Central memory CD8-positive, alpha-beta T cell (primary cell): ENCODE measurements at regions not wholly inside any gene's neighbourhood (a gene's known extent, or its start where the extent isn't known, plus 50 kb on each side); places are given as distances from the start of the nearest gene placed in this dataset.

Source experiments
- ATAC-seq: fragments of 150-1000 bp; cut with Tn5 transposase; replicated peaks from 2 replicates; pipeline ENCODE4 v1.10.0; 2022; ENCODE audit warnings: mild to moderate bottlenecking, moderate FRiP score, moderate number of reproducible peaks; ENCODE audit not compliant: poor library complexity, severe bottlenecking; ENCODE audit errors: extremely low read depth
- DNase-seq, 2 donors: peaks; one replicate each; pipeline ENCODE4 v3.0.0; 2021; ENCODE audit warnings: low spot score in 2 of 2
- H3K27ac Mint-ChIP-seq: one replicate; pipeline ENCODE4 v1.8.0; 2022; ENCODE audit warnings: low read depth, mild to moderate bottlenecking, moderate library complexity, mixed read lengths
- H3K27me3 Mint-ChIP-seq: one replicate; pipeline ENCODE4 v1.8.0; 2022; ENCODE audit warnings: mixed read lengths
- H3K36me3 Mint-ChIP-seq: one replicate; pipeline ENCODE4 v1.8.0; 2022; ENCODE audit warnings: mild to moderate bottlenecking, moderate library complexity, mixed read lengths; ENCODE audit not compliant: insufficient read depth
- H3K4me1 Mint-ChIP-seq: one replicate; pipeline ENCODE4 v1.8.0; 2022; ENCODE audit warnings: mixed read lengths
- H3K4me3 Mint-ChIP-seq: one replicate; pipeline ENCODE4 v1.8.0; 2022; ENCODE audit warnings: mild to moderate bottlenecking, moderate library complexity, mixed read lengths
- H3K9me3 Mint-ChIP-seq: one replicate; pipeline ENCODE4 v1.8.0; 2022; ENCODE audit warnings: mixed read lengths

DNA sequence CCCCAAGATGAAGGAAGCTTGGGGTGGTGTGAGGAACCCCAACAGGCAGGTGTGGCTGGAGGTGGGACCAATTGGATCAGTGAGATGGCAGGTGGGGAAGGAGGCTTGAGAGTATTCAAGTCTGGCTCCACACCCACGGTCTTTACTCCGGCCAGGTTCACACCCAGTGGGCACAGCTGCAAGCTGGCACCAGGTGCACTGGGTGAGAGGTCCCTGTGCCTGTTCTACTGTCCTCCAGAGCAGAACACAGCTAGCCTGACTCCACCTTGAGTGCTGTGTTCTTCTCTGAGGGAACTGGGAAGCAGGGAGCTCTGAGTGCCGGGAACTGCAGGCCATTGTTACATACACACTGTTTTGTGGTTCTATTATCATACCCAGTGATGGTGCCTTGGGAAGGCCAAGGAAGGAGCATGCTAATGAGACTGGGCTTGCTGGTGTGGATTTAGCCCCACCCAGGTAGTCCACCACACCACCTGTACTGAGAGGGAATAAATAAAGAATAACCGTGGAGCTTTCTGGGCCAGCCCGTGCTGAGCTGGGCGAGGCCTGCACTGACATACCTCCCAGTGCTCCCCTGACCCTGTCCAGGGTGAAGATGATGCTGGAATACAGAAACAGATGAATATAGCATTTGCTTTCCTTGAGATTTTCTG is 93.4 kb downstream of the ABHD5 start:
- peaks cover 5% of the 10 kb centered on the region for H3K4me1 Mint-ChIP-seq

DNA sequence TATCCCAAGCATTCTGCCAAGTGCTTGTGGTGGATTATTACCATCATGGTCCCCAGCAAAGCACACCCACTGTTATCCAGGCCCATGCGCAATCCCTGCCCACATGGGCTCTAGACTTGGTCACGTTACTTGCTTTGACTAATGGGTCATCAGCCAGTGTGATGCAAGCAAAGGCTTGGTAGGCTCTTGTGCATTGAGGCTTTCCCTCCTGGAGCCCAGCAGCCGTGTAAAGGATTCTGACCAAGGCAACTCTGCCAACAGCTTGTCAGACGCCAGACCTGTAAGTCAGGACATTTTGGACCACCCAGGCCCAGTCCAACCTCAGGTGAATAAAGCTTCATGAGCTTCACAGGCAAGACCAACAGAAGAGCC is 93.9 kb downstream of the ABHD5 start:
- peaks cover 19% of the 10 kb centered on the region for H3K27me3 Mint-ChIP-seq
- DNase-seq: no peak
- no peaks in the 10 kb centered on the region for H3K9me3 Mint-ChIP-seq
- no peaks in the 10 kb centered on the region for H3K36me3 Mint-ChIP-seq
- no peak for ATAC-seq
- H3K4me1 Mint-ChIP-seq: peaks cover 5% of the 10 kb centered on the region
- no peak overlapping the region for H3K4me3 Mint-ChIP-seq
- no peak overlapping the region for H3K27ac Mint-ChIP-seq

More for the DNA sequence above, 93.4 kb downstream of the ABHD5 start:
- DNase-seq (no peak), ATAC-seq (no peak)
- Mint-ChIP-seq H3K27ac (no peak overlapping the region), H3K36me3 (no peaks in the 10 kb centered on the region), H3K4me3 (no peak overlapping the region), H3K27me3 (peaks cover 14% of the 10 kb centered on the region), H3K9me3 (no peaks in the 10 kb centered on the region)

DNA sequence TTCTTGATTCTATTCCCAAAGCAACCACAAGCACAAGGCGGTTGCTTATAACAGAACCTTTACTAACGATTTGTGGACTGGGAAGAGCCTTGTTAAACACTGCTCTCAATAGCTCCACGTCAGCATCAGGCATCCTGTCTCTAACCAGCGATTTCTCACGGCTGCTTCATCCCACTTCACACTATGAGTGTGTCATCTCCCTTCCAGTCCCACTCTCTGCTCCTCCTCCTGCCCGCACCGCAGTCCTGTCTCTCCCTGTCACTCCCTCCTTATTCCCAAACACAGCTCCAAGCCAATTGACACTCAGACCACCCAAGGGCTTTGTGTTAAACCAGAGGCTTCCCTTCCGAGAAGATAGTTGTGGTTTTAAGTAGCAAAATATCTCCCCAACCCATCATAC is 94.8 kb downstream of the ABHD5 start:
- no peak overlapping the region for H3K27ac Mint-ChIP-seq
- H3K4me1 Mint-ChIP-seq: peaks cover 5% of the 10 kb centered on the region
- no peaks in the 10 kb centered on the region for H3K36me3 Mint-ChIP-seq
- ATAC-seq (no peak), DNase-seq (no peak)
- H3K27me3 Mint-ChIP-seq: peaks cover 28% of the 10 kb centered on the region
- H3K9me3 Mint-ChIP-seq: no peaks in the 10 kb centered on the region
- H3K4me3 Mint-ChIP-seq: no peak overlapping the region

DNA sequence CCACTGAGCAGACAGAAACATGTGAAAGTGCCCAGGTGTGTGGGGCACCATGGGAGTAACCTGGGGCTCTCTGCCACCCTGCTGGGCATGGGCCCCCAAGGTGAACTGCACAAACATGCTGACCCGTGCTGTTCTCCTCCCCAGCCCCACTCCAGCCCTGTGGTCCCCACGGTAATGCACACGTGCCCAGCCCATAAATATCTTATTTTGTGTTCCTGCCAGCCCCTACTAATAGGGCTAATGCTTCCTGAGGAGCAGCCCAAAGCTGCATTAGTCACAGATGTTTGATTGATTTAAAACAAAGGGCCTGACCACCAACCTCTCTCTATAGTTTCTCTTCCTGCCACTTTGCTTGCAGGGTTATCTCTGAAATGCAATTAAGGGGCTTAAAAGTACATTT is 95.4 kb downstream of the ABHD5 start:
- Mint-ChIP-seq H3K4me1 (peaks cover 5% of the 10 kb centered on the region), H3K9me3 (no peaks in the 10 kb centered on the region), H3K27ac (no peak overlapping the region), H3K27me3 (peaks cover 34% of the 10 kb centered on the region), H3K4me3 (no peak overlapping the region), H3K36me3 (no peaks in the 10 kb centered on the region)
- ATAC-seq: no peak
- DNase-seq: no peak

DNA sequence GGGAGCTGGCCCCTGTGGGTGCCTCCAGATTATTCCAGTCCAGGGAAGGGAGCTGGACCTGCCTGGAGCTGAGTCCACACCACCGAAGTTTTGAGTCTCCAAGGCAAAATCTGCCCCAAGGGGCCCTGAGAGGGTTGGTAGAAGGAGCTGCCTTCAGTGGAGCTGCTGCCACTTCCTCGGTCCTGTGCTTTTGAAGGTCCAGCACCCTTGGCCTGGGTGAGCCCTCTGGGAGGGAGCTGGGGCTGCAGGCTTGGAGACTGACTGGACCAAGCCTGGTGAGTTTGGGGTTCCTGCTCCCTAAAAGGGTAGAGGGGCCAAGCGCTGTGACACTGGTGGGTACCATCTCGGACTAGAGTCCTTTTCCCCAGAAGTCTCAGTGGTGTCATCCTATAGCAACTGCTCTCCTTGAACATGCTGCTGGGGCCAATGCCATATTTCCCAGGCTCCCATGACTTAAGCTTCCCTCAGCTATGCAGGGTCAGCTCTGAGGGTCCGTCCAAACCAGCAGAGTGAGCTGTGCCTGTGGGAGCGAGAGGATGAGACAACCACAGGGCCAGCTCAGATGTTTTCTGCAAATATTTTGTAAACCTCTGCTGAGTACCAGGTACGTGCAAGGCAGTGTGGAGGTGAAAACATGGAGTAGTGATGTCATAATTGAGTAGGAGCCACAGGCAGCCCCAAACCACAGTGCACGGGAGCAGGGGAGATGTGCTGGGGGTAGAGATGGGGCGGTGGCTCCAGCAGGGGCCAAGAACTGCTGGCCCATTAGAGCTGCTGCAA is 96.0 kb downstream of the ABHD5 start:
- H3K4me1 Mint-ChIP-seq: peaks cover 5% of the 10 kb centered on the region
- ATAC-seq (no peak), DNase-seq (no peak)
- H3K27me3 Mint-ChIP-seq: peaks cover 40% of the 10 kb centered on the region
- H3K9me3 Mint-ChIP-seq: no peaks in the 10 kb centered on the region
- no peak overlapping the region for H3K4me3 Mint-ChIP-seq
- no peak overlapping the region for H3K27ac Mint-ChIP-seq
- H3K36me3 Mint-ChIP-seq: no peaks in the 10 kb centered on the region

DNA sequence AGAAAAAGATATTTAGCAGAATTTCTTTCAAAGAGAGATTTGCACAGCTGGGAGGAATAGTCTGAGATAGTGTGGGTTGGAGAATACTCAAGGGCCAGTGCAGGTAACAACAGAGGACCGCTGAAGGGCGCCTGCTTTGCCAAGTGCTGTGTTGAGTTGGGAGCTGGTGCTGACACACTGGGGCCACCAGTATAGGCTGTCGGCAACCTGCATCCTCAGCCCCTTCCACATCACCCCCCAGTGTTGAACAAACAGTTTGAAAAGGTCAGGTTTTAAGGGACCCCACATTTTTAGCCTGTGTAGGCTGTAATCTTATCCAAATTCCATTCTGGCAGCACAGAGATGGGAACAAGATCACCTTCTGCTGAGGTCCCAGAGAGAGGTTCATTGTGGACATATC is 96.6 kb downstream of the ABHD5 start:
- ATAC-seq (no peak), DNase-seq (no peak)
- Mint-ChIP-seq H3K36me3 (no peaks in the 10 kb centered on the region), H3K4me1 (peaks cover 5% of the 10 kb centered on the region), H3K4me3 (no peak overlapping the region), H3K27ac (no peak overlapping the region), H3K9me3 (no peaks in the 10 kb centered on the region), H3K27me3 (peaks cover 42% of the 10 kb centered on the region)

DNA sequence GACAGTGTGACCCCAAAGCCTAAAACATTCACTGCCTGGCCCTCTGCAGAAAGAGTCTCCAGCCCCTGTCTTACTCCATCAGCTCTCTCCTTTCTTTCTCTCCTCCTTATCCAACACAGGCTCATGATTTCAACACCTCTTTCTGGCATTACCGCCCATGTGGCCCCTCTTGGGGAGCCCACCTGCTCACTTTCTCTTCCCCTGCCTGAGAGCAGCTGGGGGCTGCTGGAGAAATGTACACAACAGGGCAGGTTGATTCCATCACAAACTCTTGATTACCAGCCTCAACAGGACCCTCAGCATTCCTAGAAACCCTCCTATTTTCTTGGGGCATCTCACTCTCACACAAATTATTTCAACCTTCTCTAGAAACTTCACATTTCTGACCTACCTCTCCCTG is 98.3 kb downstream of the ABHD5 start:
- Mint-ChIP-seq H3K4me1 (peaks cover 5% of the 10 kb centered on the region), H3K36me3 (peaks cover 1% of the 10 kb centered on the region), H3K4me3 (no peak overlapping the region), H3K9me3 (no peaks in the 10 kb centered on the region), H3K27me3 (peaks cover 54% of the 10 kb centered on the region), H3K27ac (no peak overlapping the region)
- ATAC-seq (no peak), DNase-seq (no peak)

DNA sequence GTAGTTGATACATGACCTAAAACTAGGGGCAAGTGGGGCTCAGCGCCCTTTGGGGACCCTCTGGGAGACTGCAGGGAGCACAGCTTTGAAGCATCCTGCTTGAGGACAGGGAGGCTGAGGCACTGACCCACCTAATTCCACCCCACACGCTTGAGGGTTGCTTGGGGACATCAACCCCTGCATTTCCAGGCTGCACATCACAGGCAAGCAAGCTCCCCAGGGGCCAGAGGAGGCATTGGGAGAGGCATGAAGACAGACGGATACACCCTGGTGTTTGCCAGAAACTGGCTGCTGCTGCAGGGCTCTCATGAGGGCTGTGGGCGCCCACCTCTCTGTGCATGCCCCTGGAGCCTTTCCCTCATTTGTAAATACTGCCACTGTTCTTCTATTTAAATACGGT is 99.3 kb downstream of the ABHD5 start:
- Mint-ChIP-seq H3K4me1 (peaks cover 5% of the 10 kb centered on the region), H3K9me3 (no peaks in the 10 kb centered on the region), H3K27ac (no peak overlapping the region), H3K27me3 (peaks cover 64% of the 10 kb centered on the region), H3K4me3 (no peak overlapping the region), H3K36me3 (peaks cover 1% of the 10 kb centered on the region)
- ATAC-seq (no peak), DNase-seq (no peak)

DNA sequence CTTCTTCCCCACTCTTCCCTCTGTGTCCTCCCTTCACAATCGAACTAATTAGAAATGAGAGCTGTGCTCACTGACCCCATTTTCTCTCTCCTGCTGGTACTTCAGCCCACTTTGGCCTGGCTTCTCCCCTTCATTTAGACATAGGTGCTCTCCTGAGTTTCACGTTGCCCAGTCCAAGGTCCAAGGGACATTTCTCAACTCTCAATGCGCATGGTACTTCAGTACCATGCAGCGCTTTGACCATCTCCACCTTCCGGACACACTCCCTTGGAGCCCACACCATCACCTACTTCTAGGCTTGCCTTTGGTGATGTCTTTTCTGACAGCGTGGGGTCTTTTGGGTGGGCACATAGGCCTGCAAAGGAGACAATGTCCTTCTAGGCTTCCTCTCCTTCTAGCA is 99.7 kb downstream of the ABHD5 start:
- DNase-seq: no peak
- H3K27me3 Mint-ChIP-seq: peaks cover 69% of the 10 kb centered on the region
- peaks cover 4% of the 10 kb centered on the region for H3K4me1 Mint-ChIP-seq
- H3K9me3 Mint-ChIP-seq: no peaks in the 10 kb centered on the region
- H3K4me3 Mint-ChIP-seq: no peak overlapping the region
- no peak for ATAC-seq
- peaks cover 1% of the 10 kb centered on the region for H3K36me3 Mint-ChIP-seq
- no peak overlapping the region for H3K27ac Mint-ChIP-seq

DNA sequence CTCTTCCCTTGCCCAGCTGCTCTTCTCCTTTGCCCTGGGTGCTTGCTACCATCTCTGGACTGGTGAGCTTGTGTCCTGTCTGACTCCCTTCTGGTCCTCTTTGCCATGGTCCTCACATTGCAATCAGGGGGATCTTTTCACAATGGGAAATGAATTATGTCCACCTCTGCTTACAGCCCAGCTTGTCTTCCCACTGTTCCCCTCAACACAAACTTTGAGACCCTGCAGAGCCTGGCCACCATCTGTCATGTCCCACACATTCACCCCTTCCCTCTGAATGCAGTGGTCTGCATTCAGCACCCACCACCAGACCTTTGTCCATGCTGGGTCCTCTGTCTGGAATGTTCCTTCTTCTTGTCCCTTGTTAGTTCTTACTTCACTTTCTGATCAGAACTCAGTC is 100.5 kb downstream of the ABHD5 start:
- ATAC-seq: no peak

DNA sequence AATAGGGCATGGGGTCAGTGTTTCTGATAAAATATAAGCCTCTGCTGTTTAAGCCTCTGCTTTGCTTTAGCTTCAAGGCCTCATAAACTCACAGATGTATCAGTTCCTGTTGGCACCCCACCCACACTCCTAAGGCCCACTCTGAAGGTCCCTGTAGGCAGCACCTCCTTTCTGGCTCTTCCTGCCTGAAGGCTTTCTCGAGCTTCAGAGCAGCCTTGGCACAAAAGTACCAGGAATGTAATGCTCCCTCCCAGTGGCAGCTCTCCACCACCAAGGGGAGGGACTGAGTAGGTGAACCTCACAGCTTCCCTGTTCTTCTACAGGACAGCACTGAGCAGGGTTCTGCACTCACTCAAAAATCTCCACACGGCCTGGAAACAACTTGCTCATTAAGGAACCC is 102.2 kb downstream of the ABHD5 start:
- Mint-ChIP-seq H3K4me1 (no peaks in the 10 kb centered on the region), H3K36me3 (peaks cover 1% of the 10 kb centered on the region), H3K4me3 (no peak overlapping the region), H3K27me3 (peaks cover 83% of the 10 kb centered on the region), H3K27ac (no peak overlapping the region), H3K9me3 (no peaks in the 10 kb centered on the region)
- DNase-seq: no peak
- no peak for ATAC-seq

More for the DNA sequence above, 100.5 kb downstream of the ABHD5 start:
- Mint-ChIP-seq H3K36me3 (peaks cover 1% of the 10 kb centered on the region), H3K9me3 (no peaks in the 10 kb centered on the region), H3K4me3 (no peak overlapping the region), H3K4me1 (no peaks in the 10 kb centered on the region), H3K27me3 (peaks cover 76% of the 10 kb centered on the region), H3K27ac (no peak overlapping the region)
- DNase-seq: no peak

DNA sequence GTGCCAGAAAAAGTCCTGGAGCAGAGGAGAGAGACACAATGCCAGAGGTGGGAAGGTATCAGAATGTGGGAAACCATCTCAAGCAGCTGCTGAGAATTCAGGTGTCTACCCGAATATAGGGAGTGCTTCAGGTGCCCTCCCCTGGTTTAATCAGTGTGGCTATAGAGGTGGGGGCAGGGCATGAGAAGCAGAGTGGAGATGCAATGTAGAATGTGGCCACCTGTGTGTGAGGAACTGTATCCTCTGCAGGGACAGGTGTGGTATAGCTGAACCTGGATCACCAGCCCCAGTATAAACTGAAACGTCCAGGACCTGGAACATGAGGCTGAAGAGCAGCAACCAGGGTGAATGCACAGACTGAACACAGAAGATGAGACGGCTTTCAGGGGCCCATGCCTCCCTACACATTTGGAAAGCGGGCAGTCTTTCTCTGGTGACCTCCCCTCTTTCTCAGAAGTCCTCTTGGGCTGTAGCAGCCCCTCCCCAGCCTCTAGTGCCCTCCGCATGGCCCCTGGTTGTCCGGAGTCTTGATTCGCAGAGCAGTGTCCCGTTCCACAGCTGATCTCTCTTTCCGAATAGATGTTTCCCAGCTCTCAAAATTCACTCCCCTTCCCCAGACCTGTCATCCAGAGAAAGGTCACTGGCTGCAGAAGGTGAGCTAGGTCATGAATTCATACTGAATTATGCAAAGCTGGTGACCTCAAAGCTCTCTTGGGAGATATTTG is 103.1 kb downstream of the ABHD5 start:
- Mint-ChIP-seq H3K4me3 (no peak overlapping the region), H3K36me3 (peaks cover 1% of the 10 kb centered on the region), H3K9me3 (no peaks in the 10 kb centered on the region), H3K4me1 (no peaks in the 10 kb centered on the region), H3K27me3 (peaks cover 87% of the 10 kb centered on the region), H3K27ac (no peak overlapping the region)
- ATAC-seq (no peak), DNase-seq (no peak)

DNA sequence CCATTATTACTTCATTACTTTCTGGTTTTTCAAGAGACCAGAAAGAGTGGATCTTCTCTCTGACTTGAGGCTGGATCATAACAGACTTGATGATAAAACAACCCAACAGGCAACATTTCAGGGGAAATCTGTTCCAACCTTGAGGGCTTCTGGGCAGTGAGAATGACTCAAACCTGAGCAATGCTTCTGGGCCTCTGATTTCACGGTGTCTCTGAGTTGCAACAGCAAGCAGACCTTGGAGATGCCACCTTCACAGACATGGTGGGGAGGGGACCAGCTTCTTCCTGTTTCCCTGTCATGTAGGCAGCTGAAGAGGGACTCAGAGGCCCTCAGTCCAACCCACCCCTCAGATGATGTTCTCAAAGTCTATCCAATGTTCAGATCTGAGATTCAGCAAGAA is 104.0 kb downstream of the ABHD5 start:
- ATAC-seq: no peak
- no peaks in the 10 kb centered on the region for H3K9me3 Mint-ChIP-seq
- no peak for DNase-seq

More for the DNA sequence above, 104.0 kb downstream of the ABHD5 start:
- H3K4me3 Mint-ChIP-seq: no peak overlapping the region
- H3K4me1 Mint-ChIP-seq: no peaks in the 10 kb centered on the region
- H3K27ac Mint-ChIP-seq: no peak overlapping the region
- peaks cover 1% of the 10 kb centered on the region for H3K36me3 Mint-ChIP-seq
- H3K27me3 Mint-ChIP-seq: peaks cover 77% of the 10 kb centered on the region
